ENCODE measurements at regions not wholly inside any gene's neighbourhood (a gene's known extent, or its start where the extent isn't known, plus 50 kb on each side); places are given as distances from the start of the nearest gene placed in this dataset.

- TF ChIP-seq CTCF (IDR thresholded peaks at IDR 0.05 in 8 of 11, conservative IDR thresholded peaks at IDR 0.05 in 3 of 11), result no peak
- no peak for TF ChIP-seq POLR2AphosphoS5 (IDR thresholded peaks at IDR 0.05)
- no peak for TF ChIP-seq POLR2A (IDR thresholded peaks at IDR 0.05)
Observed at GRCh38 chr2:192566863-192567262, 372.1 kb upstream of the TMEFF2 start.

Measured in spleen (tissue), 7 donors.